ENCODE measurements at regions not wholly inside any gene's neighbourhood (a gene's known extent, or its start where the extent isn't known, plus 50 kb on each side); places are given as distances from the start of the nearest gene placed in this dataset.
"Not testable (repeated sequence)": the region's sequence is repeated elsewhere in the genome, so short reads cannot be mapped to it uniquely, and the experiment has no call there.

DNA sequence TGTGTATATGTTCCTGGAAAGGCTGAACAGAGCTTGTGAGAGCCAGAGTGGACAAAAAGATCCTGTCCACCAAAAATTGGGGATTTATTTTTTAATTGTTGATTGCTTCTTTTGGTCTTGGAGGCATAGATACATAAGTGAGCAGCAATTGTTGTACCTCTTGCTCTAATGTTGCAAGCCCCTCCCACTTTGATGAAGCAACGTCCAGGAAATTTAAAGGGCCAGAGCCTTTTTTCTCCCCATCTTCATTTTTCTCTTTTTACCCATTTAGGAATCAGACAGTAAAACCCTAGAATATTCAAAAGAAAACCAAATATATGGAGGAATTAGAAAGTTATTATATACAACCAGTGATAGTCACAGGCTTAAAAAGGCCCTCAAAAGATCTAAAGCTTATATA is 871.8 kb upstream of the NRXN1 start:
- no peak overlapping the region for H3K4me3 Mint-ChIP-seq
- intact Hi-C loops (cut with micrococcal nuclease) = no loop called here
- DNase-seq = no peak
- H3K27ac Mint-ChIP-seq = no peak overlapping the region
- H3K4me1 Mint-ChIP-seq = no peaks in the 10 kb centered on the region
- no peaks in the 10 kb centered on the region for H3K36me3 Mint-ChIP-seq (ENCODE audit: low read depth)
- H3K27me3 Mint-ChIP-seq = no peaks in the 10 kb centered on the region
- peaks cover 9% of the 10 kb centered on the region for H3K9me3 Mint-ChIP-seq

DNA sequence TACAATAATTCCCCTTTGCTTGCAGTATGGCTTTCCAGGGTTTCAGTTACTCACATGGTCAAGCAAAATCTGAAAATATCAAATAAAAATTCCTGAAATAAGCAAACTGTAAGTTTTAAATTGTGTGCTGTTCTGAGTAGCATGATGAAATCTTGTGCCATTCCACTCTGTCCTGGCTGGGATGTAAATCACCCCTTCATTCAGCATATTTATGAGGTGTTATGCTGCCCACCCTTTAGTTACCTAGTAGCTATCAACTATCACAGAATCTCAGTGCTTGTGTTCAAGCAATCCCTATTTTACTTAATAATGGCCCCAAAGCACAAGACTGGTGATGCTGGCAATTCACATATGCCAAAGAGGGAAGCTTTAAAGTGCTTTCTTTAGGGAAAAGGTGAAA is 867.7 kb upstream of the NRXN1 start:
- H3K36me3 Mint-ChIP-seq (ENCODE audit: low read depth) = no peaks in the 10 kb centered on the region
- intact Hi-C loops (cut with micrococcal nuclease) = no loop called here
- H3K4me3 Mint-ChIP-seq = no peak overlapping the region
- H3K9me3 Mint-ChIP-seq = peaks cover 8% of the 10 kb centered on the region
- H3K4me1 Mint-ChIP-seq = no peaks in the 10 kb centered on the region
- no peaks in the 10 kb centered on the region for H3K27me3 Mint-ChIP-seq
- no peak overlapping the region for H3K27ac Mint-ChIP-seq
- DNase-seq = no peak

DNA sequence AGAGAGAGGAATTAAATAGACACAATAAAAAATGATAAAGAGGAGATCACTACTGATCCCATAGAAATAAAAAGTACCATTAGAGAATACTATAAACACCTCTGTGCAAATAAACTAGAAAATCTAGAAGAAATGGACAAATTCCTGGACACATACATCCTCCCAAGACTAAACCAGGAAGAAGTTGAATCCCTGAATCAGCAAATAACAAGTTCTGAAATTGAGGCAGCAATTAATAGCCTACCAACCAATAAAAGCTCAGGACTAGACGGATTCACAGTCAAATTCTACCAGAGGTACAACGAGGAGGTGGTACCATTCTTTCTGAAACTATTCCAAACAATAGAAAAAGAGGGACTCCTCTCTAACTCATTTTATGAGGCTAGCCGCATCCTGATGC is 862.7 kb upstream of the NRXN1 start:
- intact Hi-C loops (cut with micrococcal nuclease) = not testable (repeated sequence)

DNA sequence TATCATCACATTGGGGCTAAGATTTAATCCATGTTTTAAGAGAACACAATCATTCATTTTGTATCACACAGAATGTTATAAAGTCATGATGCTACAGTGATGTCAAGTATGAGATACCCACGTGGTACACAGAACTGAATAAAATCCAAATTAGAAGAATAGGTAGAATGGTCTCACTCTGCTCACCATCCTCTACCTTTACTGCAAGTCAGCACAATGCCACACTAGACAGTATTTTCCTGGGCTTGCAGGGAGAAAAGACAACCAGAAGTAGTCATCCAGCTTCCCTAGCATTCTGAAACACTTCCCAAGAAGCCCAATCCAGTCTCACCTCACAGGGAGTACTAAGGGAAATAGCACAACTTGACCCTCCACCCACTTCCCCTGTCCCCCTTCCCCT is 856.2 kb upstream of the NRXN1 start:
- Mint-ChIP-seq H3K4me1 (no peaks in the 10 kb centered on the region), H3K27ac (no peak overlapping the region), H3K4me3 (no peak overlapping the region), H3K36me3 (ENCODE audit: low read depth) (no peaks in the 10 kb centered on the region), H3K27me3 (no peaks in the 10 kb centered on the region), H3K9me3 (no peaks in the 10 kb centered on the region)
- intact Hi-C loops (cut with micrococcal nuclease) = no loop called here
- no peak for DNase-seq

More for the DNA sequence above, 862.7 kb upstream of the NRXN1 start:
- H3K4me3 Mint-ChIP-seq; DNase-seq; H3K9me3 Mint-ChIP-seq; H3K27ac Mint-ChIP-seq; H3K36me3 Mint-ChIP-seq (ENCODE audit: low read depth); H3K27me3 Mint-ChIP-seq; H3K4me1 Mint-ChIP-seq: not testable (repeated sequence)

- no peaks in the 10 kb centered on the region for H3K36me3 Mint-ChIP-seq (ENCODE audit: low read depth)
- intact Hi-C loops (cut with micrococcal nuclease) = no loop called here
- peaks cover 8% of the 10 kb centered on the region for H3K9me3 Mint-ChIP-seq
- H3K27ac Mint-ChIP-seq = no peak overlapping the region
- no peak overlapping the region for H3K4me3 Mint-ChIP-seq
- no peaks in the 10 kb centered on the region for H3K27me3 Mint-ChIP-seq
- DNase-seq = no peak
- H3K4me1 Mint-ChIP-seq = no peaks in the 10 kb centered on the region
Observed at GRCh38 chr2:51881673-51882072, 849.7 kb upstream of the NRXN1 start.

DNA sequence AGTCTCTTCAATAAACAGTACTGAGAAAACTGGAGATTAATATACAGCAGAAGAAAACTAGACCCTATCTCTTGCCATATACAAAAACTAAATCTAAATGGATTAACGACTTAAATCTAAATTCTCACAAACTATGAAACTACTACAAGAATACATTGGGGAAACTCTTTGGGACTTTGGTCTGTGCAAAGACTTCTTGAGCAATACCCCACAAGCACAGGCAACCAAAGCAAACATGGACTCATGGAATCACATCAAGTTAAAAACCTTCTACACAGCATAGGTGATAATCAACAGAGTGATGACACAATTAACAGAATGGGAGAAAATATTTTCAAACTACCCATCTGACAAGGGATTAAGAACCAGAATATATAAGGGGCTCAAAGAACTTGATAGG is 848.2 kb upstream of the NRXN1 start:
- Mint-ChIP-seq H3K27me3 (no peaks in the 10 kb centered on the region), H3K27ac (no peak overlapping the region), H3K4me1 (no peaks in the 10 kb centered on the region), H3K9me3 (peaks cover 8% of the 10 kb centered on the region), H3K36me3 (ENCODE audit: low read depth) (no peaks in the 10 kb centered on the region), H3K4me3 (no peak overlapping the region)
- intact Hi-C loops (cut with micrococcal nuclease) = no loop called here
- no peak for DNase-seq

GRCh38 chr2:51866361-51866760 is 834.4 kb upstream of the NRXN1 start:
- H3K4me3 Mint-ChIP-seq = no peak overlapping the region
- no peaks in the 10 kb centered on the region for H3K27me3 Mint-ChIP-seq

DNA sequence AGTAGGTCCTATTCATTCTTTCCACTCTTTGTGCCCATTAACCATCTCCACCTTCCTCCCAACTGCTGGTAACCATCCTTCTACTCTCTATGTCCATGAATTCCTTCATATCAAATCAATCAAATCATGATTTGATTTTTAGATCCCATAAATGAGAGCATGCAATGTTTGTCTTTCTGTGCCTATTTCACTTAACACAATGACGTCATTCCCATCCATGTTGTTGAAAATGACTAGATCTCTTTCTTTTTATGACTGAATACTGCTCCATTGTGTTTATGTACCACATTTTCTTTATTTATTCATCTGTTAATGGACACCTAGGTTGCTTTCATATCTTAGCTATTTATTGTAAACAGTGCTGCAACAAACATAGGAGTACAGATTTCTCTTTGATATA is 827.3 kb upstream of the NRXN1 start:
- intact Hi-C loops (cut with micrococcal nuclease) = no loop called here
- H3K4me3 Mint-ChIP-seq = no peak overlapping the region

More at GRCh38 chr2:51866361-51866760, 834.4 kb upstream of the NRXN1 start:
- H3K9me3 Mint-ChIP-seq = peaks cover 5% of the 10 kb centered on the region
- H3K27ac Mint-ChIP-seq = no peak overlapping the region
- DNase-seq = no peak
- intact Hi-C loops (cut with micrococcal nuclease) = no loop called here
- no peaks in the 10 kb centered on the region for H3K36me3 Mint-ChIP-seq (ENCODE audit: low read depth)
- no peaks in the 10 kb centered on the region for H3K4me1 Mint-ChIP-seq

GRCh38 chr2:51855683-51856082 is 823.8 kb upstream of the NRXN1 start:
- H3K27me3 Mint-ChIP-seq = no peaks in the 10 kb centered on the region
- intact Hi-C loops (cut with micrococcal nuclease) = no loop called here
- H3K27ac Mint-ChIP-seq = no peak overlapping the region
- DNase-seq = no peak
- no peaks in the 10 kb centered on the region for H3K9me3 Mint-ChIP-seq
- no peak overlapping the region for H3K4me3 Mint-ChIP-seq
- H3K4me1 Mint-ChIP-seq = no peaks in the 10 kb centered on the region
- no peaks in the 10 kb centered on the region for H3K36me3 Mint-ChIP-seq (ENCODE audit: low read depth)

More for the DNA sequence above, 827.3 kb upstream of the NRXN1 start:
- Mint-ChIP-seq H3K36me3 (ENCODE audit: low read depth) (no peaks in the 10 kb centered on the region), H3K27me3 (no peaks in the 10 kb centered on the region), H3K4me1 (no peaks in the 10 kb centered on the region), H3K27ac (no peak overlapping the region), H3K9me3 (no peaks in the 10 kb centered on the region)
- no peak for DNase-seq

- DNase-seq = no peak
- H3K9me3 Mint-ChIP-seq = no peaks in the 10 kb centered on the region
Observed at GRCh38 chr2:51846796-51847195, 814.9 kb upstream of the NRXN1 start.

GRCh38 chr2:51846018-51846417 is 814.1 kb upstream of the NRXN1 start:
- Mint-ChIP-seq H3K4me1 (no peaks in the 10 kb centered on the region), H3K4me3 (no peak overlapping the region), H3K27me3 (no peaks in the 10 kb centered on the region), H3K27ac (no peak overlapping the region), H3K9me3 (no peaks in the 10 kb centered on the region), H3K36me3 (ENCODE audit: low read depth) (no peaks in the 10 kb centered on the region)
- no peak for DNase-seq
- intact Hi-C loops (cut with micrococcal nuclease) = no loop called here

More at GRCh38 chr2:51846796-51847195, 814.9 kb upstream of the NRXN1 start:
- intact Hi-C loops (cut with micrococcal nuclease) = no loop called here
- no peak overlapping the region for H3K4me3 Mint-ChIP-seq
- no peaks in the 10 kb centered on the region for H3K36me3 Mint-ChIP-seq (ENCODE audit: low read depth)
- no peak overlapping the region for H3K27ac Mint-ChIP-seq
- no peaks in the 10 kb centered on the region for H3K27me3 Mint-ChIP-seq
- H3K4me1 Mint-ChIP-seq = no peaks in the 10 kb centered on the region

DNA sequence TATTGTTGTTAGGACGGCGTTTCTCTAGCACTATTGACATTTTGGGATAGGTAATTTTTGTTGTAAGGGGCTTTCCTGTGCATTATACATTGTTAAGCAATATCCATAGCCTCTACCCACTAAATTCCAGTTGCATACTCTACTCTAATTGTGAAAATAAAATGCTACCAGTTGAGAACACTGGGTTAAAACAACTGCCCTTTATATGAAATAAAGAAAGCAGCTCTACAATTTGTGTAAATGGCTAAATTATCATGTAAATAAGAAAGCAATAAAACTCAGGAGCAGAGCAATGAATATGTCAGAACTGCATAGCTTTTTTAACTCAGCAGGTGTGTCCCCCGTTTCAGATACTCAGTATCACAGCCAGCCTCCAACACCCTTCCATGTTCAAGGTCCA is 812.7 kb upstream of the NRXN1 start:
- Mint-ChIP-seq H3K27me3 (no peaks in the 10 kb centered on the region), H3K4me1 (no peaks in the 10 kb centered on the region), H3K9me3 (no peaks in the 10 kb centered on the region), H3K4me3 (no peak overlapping the region), H3K27ac (no peak overlapping the region), H3K36me3 (ENCODE audit: low read depth) (no peaks in the 10 kb centered on the region)
- intact Hi-C loops (cut with micrococcal nuclease) = no loop called here
- DNase-seq = no peak

- no peak for DNase-seq
- Mint-ChIP-seq H3K27ac (no peak overlapping the region), H3K4me3 (no peak overlapping the region), H3K9me3 (peaks cover 2% of the 10 kb centered on the region), H3K36me3 (ENCODE audit: low read depth) (no peaks in the 10 kb centered on the region), H3K27me3 (no peaks in the 10 kb centered on the region), H3K4me1 (no peaks in the 10 kb centered on the region)
- intact Hi-C loops (cut with micrococcal nuclease) = no loop called here
Observed at GRCh38 chr2:51829477-51829876, 797.5 kb upstream of the NRXN1 start.

GRCh38 chr2:51825823-51826222 is 793.9 kb upstream of the NRXN1 start:
- intact Hi-C loops (cut with micrococcal nuclease) = no loop called here
- H3K36me3 Mint-ChIP-seq (ENCODE audit: low read depth) = no peaks in the 10 kb centered on the region

DNA sequence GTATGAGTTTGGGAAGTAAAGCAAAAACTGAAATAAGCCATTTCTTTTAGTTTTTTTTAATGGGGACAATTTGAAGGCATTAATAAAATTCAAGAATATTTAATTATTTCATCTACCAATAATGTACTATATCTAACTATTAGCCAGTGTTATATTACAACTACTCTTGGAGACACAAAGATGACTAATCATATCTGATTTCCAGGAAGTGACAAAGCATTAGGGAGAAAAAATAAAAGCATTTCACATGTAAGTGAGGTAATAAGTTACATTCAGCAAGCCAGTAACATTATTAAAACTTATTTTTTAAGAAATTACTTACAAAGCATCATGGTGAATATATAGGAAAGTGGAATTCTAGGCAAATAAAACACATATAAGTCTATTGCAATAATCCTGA is 781.3 kb upstream of the NRXN1 start:
- Mint-ChIP-seq H3K4me1 (no peaks in the 10 kb centered on the region), H3K4me3 (no peak overlapping the region), H3K36me3 (ENCODE audit: low read depth) (no peaks in the 10 kb centered on the region), H3K27ac (no peak overlapping the region), H3K9me3 (no peaks in the 10 kb centered on the region), H3K27me3 (no peaks in the 10 kb centered on the region)
- no peak for DNase-seq
- intact Hi-C loops (cut with micrococcal nuclease) = no loop called here

More at GRCh38 chr2:51825823-51826222, 793.9 kb upstream of the NRXN1 start:
- no peaks in the 10 kb centered on the region for H3K27me3 Mint-ChIP-seq
- H3K27ac Mint-ChIP-seq = no peak overlapping the region
- peaks cover 8% of the 10 kb centered on the region for H3K9me3 Mint-ChIP-seq
- no peaks in the 10 kb centered on the region for H3K4me1 Mint-ChIP-seq
- DNase-seq = no peak
- no peak overlapping the region for H3K4me3 Mint-ChIP-seq
